Panc1 (cell line): ENCODE measurements at regions not wholly inside any gene's neighbourhood (a gene's known extent, or its start where the extent isn't known, plus 50 kb on each side); places are given as distances from the start of the nearest gene placed in this dataset.

Experiments used
- CTCF ChIP-seq: fragments of 450-650 bp; IDR thresholded peaks from 2 replicates; pipeline ENCODE4 v1.5.1; 2017; ENCODE audit warnings: mild to moderate bottlenecking
- POLR2AphosphoS5 ChIP-seq: IDR thresholded peaks from 2 replicates; pipeline ENCODE4 v1.6.1; 2012; ENCODE audit warnings: mild to moderate bottlenecking, low read depth, low read length, moderate library complexity
- SIN3A ChIP-seq: IDR thresholded peaks from 2 replicates; pipeline ENCODE4 v1.6.1; 2012; ENCODE audit warnings: low read depth, mild to moderate bottlenecking, low read length, moderate library complexity, borderline replicate concordance; ENCODE audit not compliant: insufficient read depth
- TCF7L2 ChIP-seq: IDR thresholded peaks from 2 replicates; pipeline ENCODE4 v1.6.1; 2011; ENCODE audit warnings: mild to moderate bottlenecking, low read depth, low read length, inconsistent platforms

- TF ChIP-seq POLR2AphosphoS5, result no peak
- no peak for TF ChIP-seq CTCF
- no peak for TF ChIP-seq SIN3A
- no peak for TF ChIP-seq TCF7L2
Measured at GRCh38 chr21:41580758-41581554, 73.0 kb upstream of the TMPRSS2 start.
